NT2/D1 (cell line): ENCODE measurements at regions not wholly inside any gene's neighbourhood (a gene's known extent, or its start where the extent isn't known, plus 50 kb on each side); places are given as distances from the start of the nearest gene placed in this dataset.

Experiments
- DNase-seq: peaks from one replicate; pipeline ENCODE4 v3.0.0-alpha.2; 2011; ENCODE audit warnings: low read depth, low spot score
- H3K27me3 ChIP-seq: 2 replicates; pipeline ENCODE4 v1.6.0; 2011; ENCODE audit warnings: mild to moderate bottlenecking; ENCODE audit not compliant: insufficient read length, insufficient read depth
- H3K36me3 ChIP-seq: 2 replicates; pipeline ENCODE4 v1.6.1; 2011; ENCODE audit warnings: mild to moderate bottlenecking, low read length, mixed read lengths; ENCODE audit not compliant: insufficient read depth, insufficient read length
- H3K4me1 ChIP-seq: 2 replicates; pipeline ENCODE4 v1.5.1; 2011; ENCODE audit not compliant: insufficient read depth, insufficient read length
- H3K4me3 ChIP-seq: 2 replicates; pipeline ENCODE4 v1.5.1; 2011; ENCODE audit warnings: low read depth; ENCODE audit not compliant: insufficient read length
- H3K9ac ChIP-seq: 2 replicates; pipeline ENCODE4 v1.6.0; 2011; ENCODE audit warnings: low read depth; ENCODE audit not compliant: insufficient read length
- H3K9me3 ChIP-seq: 2 replicates; pipeline ENCODE4 v1.5.1; 2011; ENCODE audit warnings: mild to moderate bottlenecking, low read length; ENCODE audit not compliant: insufficient read depth
- SUZ12 ChIP-seq: IDR thresholded peaks from 2 replicates; pipeline ENCODE4 v1.6.1; 2011; ENCODE audit not compliant: insufficient read length, insufficient read depth; ENCODE audit errors: extremely low read depth
- YY1 ChIP-seq: IDR thresholded peaks from 2 replicates; pipeline ENCODE4 v1.6.1; 2011; ENCODE audit not compliant: insufficient read length, insufficient read depth
- ZNF274 ChIP-seq: IDR thresholded peaks from 2 replicates; pipeline ENCODE4 v1.6.1; 2011; ENCODE audit warnings: mild to moderate bottlenecking, low read depth, low read length

- Histone ChIP-seq H3K9me3 (no peaks in the 10 kb centered on the region), H3K27me3 (no peaks in the 10 kb centered on the region), H3K36me3 (no peaks in the 10 kb centered on the region), H3K4me1 (no peaks in the 10 kb centered on the region), H3K4me3 (no peak overlapping the region), H3K9ac (no peak overlapping the region)
- TF ChIP-seq YY1 = no peak
- TF ChIP-seq SUZ12 = no peak
- TF ChIP-seq ZNF274 = no peak
- no peak for DNase-seq
These were observed 471.6 kb upstream of the FTMT start for GRCh38 chr5:121380066-121380465.

DNA sequence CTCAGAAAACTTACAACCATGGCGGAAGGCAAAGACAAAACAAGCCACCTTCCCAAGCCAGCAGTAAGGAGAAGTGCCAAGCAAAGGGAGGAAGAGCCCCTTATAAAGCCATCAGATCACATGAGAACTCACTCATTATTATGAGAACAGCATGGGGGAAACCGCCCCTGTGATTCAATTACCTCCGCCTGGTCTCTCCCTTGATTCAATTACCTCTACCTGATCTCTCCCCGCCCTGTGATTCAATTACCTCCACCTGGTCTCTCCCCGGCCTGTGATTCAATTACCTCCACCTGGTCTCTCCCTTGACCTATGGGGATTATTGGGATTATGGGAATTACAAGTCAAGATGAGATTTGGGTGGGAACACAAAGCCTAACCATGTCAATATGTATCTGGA lies 467.3 kb upstream of the FTMT start:
- no peak for TF ChIP-seq ZNF274
- TF ChIP-seq SUZ12 = no peak
- no peak for TF ChIP-seq YY1
- no peaks in the 10 kb centered on the region for H3K27me3 ChIP-seq
- H3K9ac ChIP-seq = no peak overlapping the region
- no peaks in the 10 kb centered on the region for H3K4me1 ChIP-seq
- no peak for DNase-seq
- H3K4me3 ChIP-seq = no peak overlapping the region
- H3K36me3 ChIP-seq = no peaks in the 10 kb centered on the region
- H3K9me3 ChIP-seq = no peaks in the 10 kb centered on the region

DNA sequence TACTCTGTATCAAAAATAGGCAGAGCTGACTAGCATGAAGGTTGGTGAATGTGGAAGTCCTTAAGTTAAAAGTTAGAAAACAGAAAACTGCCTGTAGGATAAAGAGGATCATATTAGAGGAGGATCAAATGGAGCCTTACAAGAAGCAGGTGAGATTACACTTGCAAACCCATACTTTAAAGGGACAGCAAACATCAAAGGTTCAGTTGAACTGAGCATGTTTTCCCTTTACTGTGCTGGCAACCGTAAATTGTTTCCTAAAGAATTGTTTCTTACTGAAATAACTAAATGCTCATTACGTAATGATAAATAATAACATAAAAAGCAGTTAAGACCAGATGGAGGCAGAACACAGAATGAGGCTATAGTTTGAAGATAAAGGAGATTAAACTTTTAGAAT lies 465.3 kb upstream of the FTMT start:
- Histone ChIP-seq H3K9ac (no peak overlapping the region), H3K36me3 (no peaks in the 10 kb centered on the region), H3K4me1 (no peaks in the 10 kb centered on the region), H3K9me3 (no peaks in the 10 kb centered on the region), H3K4me3 (no peak overlapping the region), H3K27me3 (no peaks in the 10 kb centered on the region)
- no peak for DNase-seq
- no peak for TF ChIP-seq ZNF274
- no peak for TF ChIP-seq YY1
- no peak for TF ChIP-seq SUZ12

- Histone ChIP-seq H3K27me3 (no peaks in the 10 kb centered on the region), H3K36me3 (no peaks in the 10 kb centered on the region), H3K9me3 (no peaks in the 10 kb centered on the region), H3K9ac (no peak overlapping the region), H3K4me1 (no peaks in the 10 kb centered on the region), H3K4me3 (no peak overlapping the region)
- DNase-seq = no peak
- TF ChIP-seq ZNF274 = no peak
- TF ChIP-seq YY1 = no peak
- TF ChIP-seq SUZ12 = no peak
These were observed 455.0 kb upstream of the FTMT start for GRCh38 chr5:121396716-121397115.

- Histone ChIP-seq H3K27me3 (no peaks in the 10 kb centered on the region), H3K36me3 (no peaks in the 10 kb centered on the region), H3K9ac (no peak overlapping the region), H3K9me3 (peaks cover 10% of the 10 kb centered on the region), H3K4me3 (no peak overlapping the region), H3K4me1 (no peaks in the 10 kb centered on the region)
- no peak for DNase-seq
- TF ChIP-seq SUZ12 (no peak), ZNF274 (no peak), YY1 (no peak)
These were observed 451.8 kb upstream of the FTMT start for GRCh38 chr5:121399879-121400278.

DNA sequence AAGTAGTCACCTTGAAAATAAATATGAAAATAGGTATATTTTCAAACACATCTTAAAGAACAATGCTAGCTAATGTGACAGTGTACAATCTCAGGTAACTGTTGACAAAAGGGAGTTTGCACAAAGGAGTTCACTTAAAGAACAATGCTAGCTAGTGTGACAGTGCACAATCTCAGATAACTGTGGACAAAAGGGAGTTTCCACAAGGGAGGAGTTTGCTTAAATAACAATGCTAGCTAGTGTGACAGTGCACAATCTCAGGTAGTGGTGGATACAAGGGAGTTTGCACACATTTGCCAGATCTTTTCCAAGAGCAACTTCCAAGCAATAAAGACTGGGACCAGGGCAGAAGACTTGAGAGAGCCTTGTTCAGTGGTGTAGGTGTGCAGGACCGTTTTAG lies 442.9 kb upstream of the FTMT start:
- Histone ChIP-seq H3K36me3 (no peaks in the 10 kb centered on the region), H3K9me3 (no peaks in the 10 kb centered on the region), H3K4me1 (no peaks in the 10 kb centered on the region), H3K27me3 (no peaks in the 10 kb centered on the region), H3K9ac (no peak overlapping the region), H3K4me3 (no peak overlapping the region)
- no peak for TF ChIP-seq YY1
- no peak for TF ChIP-seq ZNF274
- TF ChIP-seq SUZ12 = no peak
- DNase-seq = no peak

DNA sequence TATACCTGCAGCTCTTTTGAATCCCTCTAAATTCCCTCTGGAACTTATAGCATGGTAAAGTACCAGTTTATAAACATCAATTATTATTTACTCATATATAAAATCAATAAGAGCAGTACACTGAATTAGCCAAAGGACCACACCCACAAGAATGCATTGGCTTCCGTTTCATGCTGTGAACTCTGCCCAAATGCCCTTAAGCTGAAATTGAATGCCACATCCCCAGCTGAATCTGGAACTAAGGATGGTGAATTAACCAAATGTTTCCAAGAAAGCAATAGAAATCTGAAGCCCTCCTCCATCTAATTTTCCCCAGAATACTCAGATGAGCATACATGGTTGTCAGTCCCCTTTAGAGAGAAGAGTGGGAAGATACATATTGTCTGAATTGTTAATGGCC lies 436.4 kb upstream of the FTMT start:
- DNase-seq = no peak
- Histone ChIP-seq H3K27me3 (no peaks in the 10 kb centered on the region), H3K36me3 (no peaks in the 10 kb centered on the region), H3K4me3 (no peak overlapping the region), H3K9ac (no peak overlapping the region), H3K9me3 (no peaks in the 10 kb centered on the region), H3K4me1 (no peaks in the 10 kb centered on the region)
- TF ChIP-seq SUZ12 (no peak), ZNF274 (no peak), YY1 (no peak)

DNA sequence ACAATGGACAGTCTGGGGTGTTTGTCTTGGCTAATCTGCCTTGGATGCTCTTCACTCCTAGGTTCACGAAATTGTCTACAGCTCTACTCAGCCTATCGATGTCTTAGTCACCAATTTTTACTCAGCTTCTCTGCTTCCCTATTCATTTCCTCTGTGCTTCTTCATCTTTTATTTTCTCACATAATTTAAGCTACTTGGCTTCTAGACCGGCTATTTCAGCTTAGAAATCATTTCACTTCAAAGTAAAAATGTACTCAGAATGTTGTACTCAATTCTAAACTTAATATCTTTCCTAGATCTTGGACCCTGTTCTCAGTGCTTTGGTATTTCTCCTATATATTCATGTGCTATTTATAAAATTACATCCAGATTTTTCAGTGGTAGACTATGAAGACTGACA lies 430.0 kb upstream of the FTMT start:
- Histone ChIP-seq H3K4me1 (no peaks in the 10 kb centered on the region), H3K36me3 (no peaks in the 10 kb centered on the region), H3K4me3 (no peak overlapping the region), H3K27me3 (no peaks in the 10 kb centered on the region), H3K9ac (no peak overlapping the region), H3K9me3 (no peaks in the 10 kb centered on the region; the same call in 1 of the 2 replicates)
- no peak for TF ChIP-seq YY1
- no peak for TF ChIP-seq ZNF274
- TF ChIP-seq SUZ12 = no peak
- no peak for DNase-seq
